Neural cell (in vitro differentiated cells): ENCODE measurements at regions not wholly inside any gene's neighbourhood (a gene's known extent, or its start where the extent isn't known, plus 50 kb on each side); places are given as distances from the start of the nearest gene placed in this dataset.
"Not testable (repeated sequence)": the region's sequence is repeated elsewhere in the genome, so short reads cannot be mapped to it uniquely, and the experiment has no call there.

ENCODE experiments used
- EP300 ChIP-seq: fragments of 450-650 bp; conservative IDR thresholded peaks from 2 replicates; pipeline ENCODE4 v1.6.1; 2014; ENCODE audit warnings: antibody characterized with exemption, mild to moderate bottlenecking, moderate library complexity; ENCODE audit not compliant: poor library complexity, severe bottlenecking
- EZH2 ChIP-seq: fragments of 200-600, 300-800 bp; shearing (Covaris generic), sonication (generic); IDR thresholded peaks from 2 replicates; pipeline ENCODE4 v1.6.1; 2014; ENCODE audit warnings: antibody characterized with exemption, low read length, borderline replicate concordance, mild to moderate bottlenecking; ENCODE audit not compliant: insufficient read depth, poor library complexity, severe bottlenecking
- MXI1 ChIP-seq: fragments of 450-650 bp; conservative IDR thresholded peaks from 2 replicates; pipeline ENCODE4 v1.6.1; 2014; ENCODE audit warnings: antibody characterized with exemption, mild to moderate bottlenecking; ENCODE audit not compliant: poor library complexity, severe bottlenecking
- POLR2AphosphoS5 ChIP-seq: IDR thresholded peaks from 2 replicates; pipeline ENCODE4 v1.6.1; 2012
- REST ChIP-seq: IDR thresholded peaks from 2 replicates; pipeline ENCODE4 v1.6.1; 2012; ENCODE audit warnings: borderline replicate concordance
- SMC3 ChIP-seq: fragments of 450-650 bp; conservative IDR thresholded peaks from 2 replicates; pipeline ENCODE4 v1.6.1; 2014; ENCODE audit warnings: antibody characterized with exemption, mild to moderate bottlenecking, moderate library complexity; ENCODE audit not compliant: poor library complexity
- TAF1 ChIP-seq: IDR thresholded peaks from 2 replicates; pipeline ENCODE4 v1.6.1; 2012; ENCODE audit warnings: low read depth
- TF ChIP-seq, protein P1 (sequence below): fragments of 450-650 bp; IDR thresholded peaks from 2 replicates; pipeline ENCODE4 v1.5.1; 2014; ENCODE audit warnings: antibody characterized with exemption, mild to moderate bottlenecking, moderate library complexity; ENCODE audit not compliant: poor library complexity, severe bottlenecking

- TF ChIP-seq, protein P1, sequence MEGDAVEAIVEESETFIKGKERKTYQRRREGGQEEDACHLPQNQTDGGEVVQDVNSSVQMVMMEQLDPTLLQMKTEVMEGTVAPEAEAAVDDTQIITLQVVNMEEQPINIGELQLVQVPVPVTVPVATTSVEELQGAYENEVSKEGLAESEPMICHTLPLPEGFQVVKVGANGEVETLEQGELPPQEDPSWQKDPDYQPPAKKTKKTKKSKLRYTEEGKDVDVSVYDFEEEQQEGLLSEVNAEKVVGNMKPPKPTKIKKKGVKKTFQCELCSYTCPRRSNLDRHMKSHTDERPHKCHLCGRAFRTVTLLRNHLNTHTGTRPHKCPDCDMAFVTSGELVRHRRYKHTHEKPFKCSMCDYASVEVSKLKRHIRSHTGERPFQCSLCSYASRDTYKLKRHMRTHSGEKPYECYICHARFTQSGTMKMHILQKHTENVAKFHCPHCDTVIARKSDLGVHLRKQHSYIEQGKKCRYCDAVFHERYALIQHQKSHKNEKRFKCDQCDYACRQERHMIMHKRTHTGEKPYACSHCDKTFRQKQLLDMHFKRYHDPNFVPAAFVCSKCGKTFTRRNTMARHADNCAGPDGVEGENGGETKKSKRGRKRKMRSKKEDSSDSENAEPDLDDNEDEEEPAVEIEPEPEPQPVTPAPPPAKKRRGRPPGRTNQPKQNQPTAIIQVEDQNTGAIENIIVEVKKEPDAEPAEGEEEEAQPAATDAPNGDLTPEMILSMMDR: not testable (repeated sequence)
- not testable (repeated sequence) for TF ChIP-seq EZH2, REST, POLR2AphosphoS5, TAF1, SMC3, EP300, MXI1
These were observed 131.6 kb upstream of the POT1 start for GRCh38 chr7:125061083-125061745.
